SU-DHL-6 (cell line): ENCODE measurements at regions not wholly inside any gene's neighbourhood (a gene's known extent, or its start where the extent isn't known, plus 50 kb on each side); places are given as distances from the start of the nearest gene placed in this dataset.

ENCODE experiments used
- CTCF ChIP-seq: fragments of 200-600 bp; sonication (generic); IDR thresholded peaks from one replicate; pipeline ENCODE4 v1.5.1; 2017; ENCODE audit warnings: antibody characterized with exemption, mild to moderate bottlenecking, low read length, moderate library complexity; ENCODE audit not compliant: insufficient read depth, poor library complexity, severe bottlenecking
- EZH2phosphoT487 ChIP-seq: fragments of 200-600 bp; sonication (generic), shearing (Covaris generic); conservative IDR thresholded peaks from 2 replicates; pipeline ENCODE4 v1.6.1; 2018; ENCODE audit warnings: mild to moderate bottlenecking, antibody characterized with exemption, low read length, moderate library complexity, mixed read lengths

- TF ChIP-seq CTCF (no peak), EZH2phosphoT487 (no peak)
These were observed 148.7 kb downstream of the HHIPL2 start for GRCh38 chr1:222399197-222399596.
